Bone marrow (tissue), 2 donors: ENCODE measurements at regions not wholly inside any gene's neighbourhood (a gene's known extent, or its start where the extent isn't known, plus 50 kb on each side); places are given as distances from the start of the nearest gene placed in this dataset.

ENCODE experiments used
- DNase-seq, 2 donors: peaks; one replicate each; lab custom pipeline; 2025; lab: John Stamatoyannopoulos, UW

- no peak for DNase-seq
Measured at GRCh38 chr1:93744299-93744988, 62.8 kb upstream of the BCAR3 start.

- no peak for DNase-seq
Measured at GRCh38 chr1:93743465-93743864, 61.8 kb upstream of the BCAR3 start.

GRCh38 chr1:93740601-93741031, 59.0 kb upstream of the BCAR3 start:
- DNase-seq: no peak

GRCh38 chr1:93740157-93740556, 58.5 kb upstream of the BCAR3 start:
- no peak for DNase-seq

GRCh38 chr1:93739472-93739871, 57.8 kb upstream of the BCAR3 start:
- DNase-seq: no peak

GRCh38 chr1:93738926-93739325, 57.3 kb upstream of the BCAR3 start:
- no peak for DNase-seq

- DNase-seq: no peak
Measured at GRCh38 chr1:93738075-93738622, 56.5 kb upstream of the BCAR3 start.

GRCh38 chr1:93735722-93736121, 54.1 kb upstream of the BCAR3 start:
- no peak for DNase-seq

GRCh38 chr1:93734999-93735398, 53.4 kb upstream of the BCAR3 start:
- no peak for DNase-seq

GRCh38 chr1:93733340-93733739, 51.7 kb upstream of the BCAR3 start:
- DNase-seq: no peak

- no peak for DNase-seq
Measured at GRCh38 chr1:93732514-93732913, 50.9 kb upstream of the BCAR3 start.
